Tibial nerve (tissue), 4 donors: ENCODE measurements at regions not wholly inside any gene's neighbourhood (a gene's known extent, or its start where the extent isn't known, plus 50 kb on each side); places are given as distances from the start of the nearest gene placed in this dataset.

Experiments used
- DNase-seq, 2 donors: peaks; one replicate each; pipeline ENCODE4 v3.0.0-alpha.2; 2019; ENCODE audit warnings: low spot score in 2 of 2
- H3K27ac ChIP-seq, 4 donors: fragments of 200-600 bp; sonication (generic) in 3 of 4; one replicate each; pipeline ENCODE4 v1.5.1; 2017 to 2019; ENCODE audit warnings: mild to moderate bottlenecking in 1 of 4
- H3K27me3 ChIP-seq, 2 donors: fragments of 200-600 bp; sonication (generic) in 1 of 2; one replicate each; pipeline versions ENCODE4 v1.5.1 to v1.6.0; 2017 to 2019
- H3K36me3 ChIP-seq, 3 donors: fragments of 200-600 bp; sonication (generic); one replicate each; pipeline ENCODE4 v1.5.1; 2018 to 2019
- H3K4me1 ChIP-seq, 4 donors: fragments of 200-600 bp; sonication (generic) in 3 of 4; one replicate each; pipeline ENCODE4 v1.5.1; 2017 to 2019
- H3K4me3 ChIP-seq, 4 donors: fragments of 200-600 bp; sonication (generic) in 3 of 4; one replicate each; pipeline ENCODE4 v1.5.1; 2017 to 2019; ENCODE audit warnings: mild to moderate bottlenecking in 1 of 4, moderate library complexity in 1 of 4
- H3K9me3 ChIP-seq, 4 donors: fragments of 200-600 bp; sonication (generic) in 3 of 4; one replicate each; pipeline ENCODE4 v1.5.1; 2017 to 2019
- EP300 ChIP-seq, 2 donors: sonication (generic); formaldehyde crosslinking; IDR thresholded peaks; one replicate each; pipeline ENCODE4 v1.6.1; 2017; ENCODE audit warnings: antibody characterized with exemption in 2 of 2, mild to moderate bottlenecking in 1 of 2
- POLR2A ChIP-seq, 2 donors: fragments of 450-650 bp; IDR thresholded peaks; one replicate each; pipeline ENCODE4 v1.6.1; 2017; ENCODE audit warnings: antibody characterized with exemption in 2 of 2, mild to moderate bottlenecking in 2 of 2, moderate library complexity in 2 of 2
- WGBS, 2 donors: methylation state at CpG; one replicate each; pipeline ENCODE4 v1.1.5; 2018; 5-methylcytosine and 5-hydroxymethylcytosine counted together
- TF ChIP-seq, protein P1 (sequence below), 5 experiments: fragments of 200-600 bp in 3 of 5; fragments of 450-650 bp in 2 of 5; sonication (generic) in 3 of 5; IDR thresholded peaks; one replicate each; pipeline ENCODE4 v1.5.1; 2016 to 2019; ENCODE audit warnings: antibody characterized with exemption in 5 of 5, mild to moderate bottlenecking in 3 of 5, moderate library complexity in 2 of 5

DNA sequence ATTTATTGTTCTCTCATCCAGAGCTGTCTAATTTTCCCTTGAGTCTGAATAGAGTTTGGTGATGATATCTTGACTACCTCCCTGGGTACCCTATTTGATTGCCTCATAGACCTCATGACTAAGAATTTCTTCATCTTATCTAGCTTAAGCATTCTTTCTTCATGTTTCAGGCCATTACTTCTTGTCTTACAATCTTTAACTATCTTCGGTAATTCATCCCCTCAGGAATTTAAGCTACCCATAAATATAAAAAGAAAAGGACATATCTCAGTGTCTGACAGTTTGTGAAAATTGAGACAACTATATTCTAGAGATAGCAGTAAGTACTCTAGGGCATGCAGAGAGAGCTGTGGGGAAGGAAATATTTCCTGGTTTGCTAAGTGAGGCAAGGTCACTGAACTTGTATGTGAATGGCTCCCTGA, 466.1 kb upstream of the GRID2 start:
- Histone ChIP-seq H3K4me1 (no peaks in the 10 kb centered on the region), H3K9me3 (peaks cover 0 to 20% (median 8%) of the 10 kb centered on the region in 4 donors), H3K27ac (no peak overlapping the region), H3K36me3 (no peaks in the 10 kb centered on the region), H3K4me3 (no peak overlapping the region), H3K27me3 (no peaks in the 10 kb centered on the region)
- 47 to 49% methylated on average over 1 of the region's 1 CpG for WGBS, 2 donors
- no peak for DNase-seq
- no peak for TF ChIP-seq POLR2A (IDR thresholded peaks at IDR 0.05)
- TF ChIP-seq EP300 (IDR thresholded peaks at IDR 0.05) = no peak
- TF ChIP-seq, protein P1, sequence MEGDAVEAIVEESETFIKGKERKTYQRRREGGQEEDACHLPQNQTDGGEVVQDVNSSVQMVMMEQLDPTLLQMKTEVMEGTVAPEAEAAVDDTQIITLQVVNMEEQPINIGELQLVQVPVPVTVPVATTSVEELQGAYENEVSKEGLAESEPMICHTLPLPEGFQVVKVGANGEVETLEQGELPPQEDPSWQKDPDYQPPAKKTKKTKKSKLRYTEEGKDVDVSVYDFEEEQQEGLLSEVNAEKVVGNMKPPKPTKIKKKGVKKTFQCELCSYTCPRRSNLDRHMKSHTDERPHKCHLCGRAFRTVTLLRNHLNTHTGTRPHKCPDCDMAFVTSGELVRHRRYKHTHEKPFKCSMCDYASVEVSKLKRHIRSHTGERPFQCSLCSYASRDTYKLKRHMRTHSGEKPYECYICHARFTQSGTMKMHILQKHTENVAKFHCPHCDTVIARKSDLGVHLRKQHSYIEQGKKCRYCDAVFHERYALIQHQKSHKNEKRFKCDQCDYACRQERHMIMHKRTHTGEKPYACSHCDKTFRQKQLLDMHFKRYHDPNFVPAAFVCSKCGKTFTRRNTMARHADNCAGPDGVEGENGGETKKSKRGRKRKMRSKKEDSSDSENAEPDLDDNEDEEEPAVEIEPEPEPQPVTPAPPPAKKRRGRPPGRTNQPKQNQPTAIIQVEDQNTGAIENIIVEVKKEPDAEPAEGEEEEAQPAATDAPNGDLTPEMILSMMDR (IDR thresholded peaks at IDR 0.05) = no peak

GRCh38 chr4:91838181-91838861, 465.4 kb upstream of the GRID2 start:
- Histone ChIP-seq H3K9me3 (peaks cover 0 to 13% (median 5%) of the 10 kb centered on the region in 4 donors), H3K27ac (no peak overlapping the region), H3K27me3 (no peaks in the 10 kb centered on the region), H3K4me1 (no peaks in the 10 kb centered on the region), H3K36me3 (no peaks in the 10 kb centered on the region), H3K4me3 (no peak overlapping the region)
- 30 to 31% methylated on average over 2 of the region's 2 CpGs for WGBS, 2 donors
- no peak for DNase-seq
- TF ChIP-seq, protein P1 (IDR thresholded peaks at IDR 0.05) = no peak
- TF ChIP-seq EP300 (IDR thresholded peaks at IDR 0.05) (no peak), POLR2A (IDR thresholded peaks at IDR 0.05) (no peak)

GRCh38 chr4:91840359-91840758, 463.4 kb upstream of the GRID2 start:
- WGBS, 2 donors = 50 to 60% methylated on average over 2 of the region's 2 CpGs
- Histone ChIP-seq H3K27ac (no peak overlapping the region), H3K4me3 (no peak overlapping the region), H3K36me3 (no peaks in the 10 kb centered on the region), H3K4me1 (no peaks in the 10 kb centered on the region), H3K9me3 (no peaks in the 10 kb centered on the region), H3K27me3 (no peaks in the 10 kb centered on the region)
- no peak for DNase-seq
- TF ChIP-seq POLR2A (IDR thresholded peaks at IDR 0.05) (no peak), EP300 (IDR thresholded peaks at IDR 0.05) (no peak)
- TF ChIP-seq, protein P1 (IDR thresholded peaks at IDR 0.05) = no peak

DNA sequence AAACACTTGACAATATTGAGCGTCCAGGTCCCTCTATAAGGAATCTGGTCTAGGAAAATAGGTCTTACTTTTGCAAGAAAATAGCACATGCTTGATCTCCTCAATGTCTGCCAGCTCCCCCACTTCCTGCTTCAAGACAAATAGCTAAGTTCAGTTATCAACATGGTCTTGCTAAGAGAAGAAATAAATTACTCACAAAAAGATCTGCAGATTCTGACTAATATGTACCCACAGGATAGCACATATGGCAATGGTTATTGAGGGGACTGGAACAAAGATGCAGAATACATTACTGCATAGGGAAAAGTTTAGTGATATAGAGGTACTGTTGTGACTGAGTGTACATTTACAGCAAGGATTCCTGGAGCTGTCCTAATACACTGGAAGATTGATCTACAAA, 457.5 kb upstream of the GRID2 start:
- TF ChIP-seq, protein P1 (IDR thresholded peaks at IDR 0.05) = no peak
- TF ChIP-seq EP300 (IDR thresholded peaks at IDR 0.05) = no peak
- TF ChIP-seq POLR2A (IDR thresholded peaks at IDR 0.05) = no peak
- no peaks in the 10 kb centered on the region for H3K36me3 ChIP-seq
- no peak overlapping the region for H3K27ac ChIP-seq
- peaks cover 0 to under 1% (median 0%) of the 10 kb centered on the region in 4 donors for H3K9me3 ChIP-seq
- no peaks in the 10 kb centered on the region for H3K4me1 ChIP-seq
- H3K27me3 ChIP-seq = no peaks in the 10 kb centered on the region
- H3K4me3 ChIP-seq = no peak overlapping the region
- no peak for DNase-seq
- 58 to 65% methylated on average over 1 of the region's 1 CpG for WGBS, 2 donors

DNA sequence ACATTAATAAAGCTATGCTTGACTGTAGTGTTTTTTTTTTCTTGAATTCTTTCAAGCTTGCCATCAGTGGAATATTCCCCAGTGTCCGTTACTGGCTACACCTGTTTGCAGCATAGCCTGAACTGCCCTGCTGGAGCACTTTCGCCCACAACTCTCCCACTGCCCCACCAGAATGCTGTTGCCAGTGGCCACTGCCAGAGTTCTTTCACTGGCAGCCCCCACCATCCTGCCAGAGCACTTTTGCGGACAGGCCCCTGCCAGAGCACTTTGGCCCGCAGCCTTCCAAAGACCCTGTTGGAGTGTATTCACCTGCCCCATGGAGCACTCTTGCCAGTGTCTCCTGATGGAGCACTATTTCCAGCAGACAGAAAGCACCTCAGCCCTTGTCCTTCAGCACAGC, 452.3 kb upstream of the GRID2 start:
- Histone ChIP-seq H3K4me1 (no peaks in the 10 kb centered on the region), H3K36me3 (no peaks in the 10 kb centered on the region), H3K27me3 (no peaks in the 10 kb centered on the region), H3K27ac (no peak overlapping the region), H3K9me3 (peaks cover 0 to 6% (median 0%) of the 10 kb centered on the region in 4 donors), H3K4me3 (no peak overlapping the region)
- no peak for DNase-seq
- WGBS, 2 donors = 91 to 93% methylated on average over 4 of the region's 4 CpGs
- no peak for TF ChIP-seq EP300 (IDR thresholded peaks at IDR 0.05)
- TF ChIP-seq, protein P1 (IDR thresholded peaks at IDR 0.05) = no peak
- TF ChIP-seq POLR2A (IDR thresholded peaks at IDR 0.05) = no peak
